Breast epithelium (tissue), 3 donors: ENCODE measurements at regions not wholly inside any gene's neighbourhood (a gene's known extent, or its start where the extent isn't known, plus 50 kb on each side); places are given as distances from the start of the nearest gene placed in this dataset.

Experiments used
- POLR2A ChIP-seq: fragments of 450-650 bp; IDR thresholded peaks from one replicate; pipeline ENCODE4 v1.6.1; 2016; ENCODE audit warnings: antibody characterized with exemption, mild to moderate bottlenecking, moderate library complexity
- TF ChIP-seq, protein P1 (sequence below), 3 donors: fragments of 450-650 bp; IDR thresholded peaks; one replicate each; pipeline ENCODE4 v1.5.1; 2016 to 2017; ENCODE audit warnings: antibody characterized with exemption in 3 of 3, mild to moderate bottlenecking in 3 of 3, moderate library complexity in 3 of 3

DNA sequence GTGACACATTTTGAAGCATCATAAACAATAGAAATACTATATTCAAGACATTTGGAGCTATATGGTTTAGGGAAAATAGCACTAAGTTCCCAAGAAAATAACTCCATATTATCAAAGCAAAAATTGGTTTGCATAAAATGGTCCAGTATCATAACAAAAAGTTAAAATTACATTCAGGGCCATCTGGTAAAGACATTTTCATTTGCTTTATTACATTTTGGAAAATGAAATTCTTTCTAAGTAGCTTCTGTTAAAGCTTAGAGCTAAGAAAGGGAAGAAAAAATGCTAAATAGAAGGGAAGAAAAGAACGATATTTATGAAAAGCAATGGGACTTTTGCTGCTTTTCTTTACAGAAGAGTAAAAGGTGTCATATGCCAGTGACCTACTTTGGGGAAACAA lies 155.4 kb upstream of the GOT2 start:
- TF ChIP-seq, protein P1, sequence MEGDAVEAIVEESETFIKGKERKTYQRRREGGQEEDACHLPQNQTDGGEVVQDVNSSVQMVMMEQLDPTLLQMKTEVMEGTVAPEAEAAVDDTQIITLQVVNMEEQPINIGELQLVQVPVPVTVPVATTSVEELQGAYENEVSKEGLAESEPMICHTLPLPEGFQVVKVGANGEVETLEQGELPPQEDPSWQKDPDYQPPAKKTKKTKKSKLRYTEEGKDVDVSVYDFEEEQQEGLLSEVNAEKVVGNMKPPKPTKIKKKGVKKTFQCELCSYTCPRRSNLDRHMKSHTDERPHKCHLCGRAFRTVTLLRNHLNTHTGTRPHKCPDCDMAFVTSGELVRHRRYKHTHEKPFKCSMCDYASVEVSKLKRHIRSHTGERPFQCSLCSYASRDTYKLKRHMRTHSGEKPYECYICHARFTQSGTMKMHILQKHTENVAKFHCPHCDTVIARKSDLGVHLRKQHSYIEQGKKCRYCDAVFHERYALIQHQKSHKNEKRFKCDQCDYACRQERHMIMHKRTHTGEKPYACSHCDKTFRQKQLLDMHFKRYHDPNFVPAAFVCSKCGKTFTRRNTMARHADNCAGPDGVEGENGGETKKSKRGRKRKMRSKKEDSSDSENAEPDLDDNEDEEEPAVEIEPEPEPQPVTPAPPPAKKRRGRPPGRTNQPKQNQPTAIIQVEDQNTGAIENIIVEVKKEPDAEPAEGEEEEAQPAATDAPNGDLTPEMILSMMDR (IDR thresholded peaks at IDR 0.05): no peak
- no peak for TF ChIP-seq POLR2A
